ENCODE measurements at regions not wholly inside any gene's neighbourhood (a gene's known extent, or its start where the extent isn't known, plus 50 kb on each side); places are given as distances from the start of the nearest gene placed in this dataset.

- H3K27me3 ChIP-seq (ENCODE audit: control insufficient read depth, insufficient read depth, low read length) = no peaks in the 10 kb centered on the region
- H3K36me3 ChIP-seq (ENCODE audit: control insufficient read depth, insufficient read depth, low read length) = no peaks in the 10 kb centered on the region
- H3K9me3 ChIP-seq (ENCODE audit: control insufficient read depth, insufficient read depth, low read depth, low read length) = no peaks in the 10 kb centered on the region
- no peak overlapping the region for H2AFZ ChIP-seq (ENCODE audit: low read length)
- no peaks in the 10 kb centered on the region for H3K4me1 ChIP-seq (ENCODE audit: control insufficient read depth, extremely low read depth, insufficient read depth, low read length)
- no peaks in the 10 kb centered on the region for H3K79me2 ChIP-seq (ENCODE audit: control insufficient read depth, insufficient read depth, low read length)
- H3K9ac ChIP-seq (ENCODE audit: insufficient read depth, low read length) = no peak overlapping the region
- no peak overlapping the region for H3K4me3 ChIP-seq (replicated peaks in 1 of 4; ENCODE audit: control extremely low read depth in 1 of 4, insufficient read depth in 1 of 4, low read depth in 3 of 4, low read length in 4 of 4)
- H4K20me1 ChIP-seq (ENCODE audit: control insufficient read depth, extremely low read depth, insufficient read depth, low read length) = no peaks in the 10 kb centered on the region
- no peak overlapping the region for H3K4me2 ChIP-seq (ENCODE audit: extremely low read depth, insufficient read depth, low read length)
- peak; percentile 45 to 71 for DNase-seq (ENCODE audit: low read depth in 2 of 2)
- no peak for TF ChIP-seq CTCF (conservative IDR thresholded peaks at IDR 0.05 in 1 of 2, IDR thresholded peaks at IDR 0.05 in 1 of 2; ENCODE audit: low read depth in 1 of 2, low read length in 2 of 2)
- no peak for TF ChIP-seq EZH2 (IDR thresholded peaks at IDR 0.05; ENCODE audit: low read length, missing control alignments)
- H3K27ac ChIP-seq (ENCODE audit: insufficient read depth, low read length) = no peak overlapping the region
Measured at GRCh38 chr12:105978276-105978675, 160.5 kb downstream of the NUAK1 start.

GRCh38 chr12:105978686-105979085, 160.1 kb downstream of the NUAK1 start:
- Histone ChIP-seq H3K4me1 (ENCODE audit: control insufficient read depth, extremely low read depth, insufficient read depth, low read length) (no peaks in the 10 kb centered on the region), H3K79me2 (ENCODE audit: control insufficient read depth, insufficient read depth, low read length) (no peaks in the 10 kb centered on the region), H3K4me3 (replicated peaks in 1 of 4; ENCODE audit: control extremely low read depth in 1 of 4, insufficient read depth in 1 of 4, low read depth in 3 of 4, low read length in 4 of 4) (no peak overlapping the region), H4K20me1 (ENCODE audit: control insufficient read depth, extremely low read depth, insufficient read depth, low read length) (no peaks in the 10 kb centered on the region), H3K27me3 (ENCODE audit: control insufficient read depth, insufficient read depth, low read length) (no peaks in the 10 kb centered on the region), H2AFZ (ENCODE audit: low read length) (no peak overlapping the region), H3K27ac (ENCODE audit: insufficient read depth, low read length) (no peak overlapping the region), H3K9ac (ENCODE audit: insufficient read depth, low read length) (no peak overlapping the region), H3K9me3 (ENCODE audit: control insufficient read depth, insufficient read depth, low read depth, low read length) (no peaks in the 10 kb centered on the region), H3K36me3 (ENCODE audit: control insufficient read depth, insufficient read depth, low read length) (no peaks in the 10 kb centered on the region), H3K4me2 (ENCODE audit: extremely low read depth, insufficient read depth, low read length) (no peak overlapping the region)
- TF ChIP-seq EZH2 (IDR thresholded peaks at IDR 0.05; ENCODE audit: low read length, missing control alignments) (no peak), CTCF (conservative IDR thresholded peaks at IDR 0.05 in 1 of 2, IDR thresholded peaks at IDR 0.05 in 1 of 2; ENCODE audit: low read depth in 1 of 2, low read length in 2 of 2) (no peak)
- peak; percentile 66 to 68 for DNase-seq (ENCODE audit: low read depth in 2 of 2)

GRCh38 chr12:105980085-105980484, 158.7 kb downstream of the NUAK1 start:
- H3K9me3 ChIP-seq (ENCODE audit: control insufficient read depth, insufficient read depth, low read depth, low read length) = no peaks in the 10 kb centered on the region
- no peaks in the 10 kb centered on the region for H3K79me2 ChIP-seq (ENCODE audit: control insufficient read depth, insufficient read depth, low read length)
- H3K9ac ChIP-seq (ENCODE audit: insufficient read depth, low read length) = no peak overlapping the region
- DNase-seq (ENCODE audit: low read depth in 2 of 2) = peak in 1 of 2 donors; percentile 37
- TF ChIP-seq EZH2 (IDR thresholded peaks at IDR 0.05; ENCODE audit: low read length, missing control alignments) (no peak), CTCF (conservative IDR thresholded peaks at IDR 0.05 in 1 of 2, IDR thresholded peaks at IDR 0.05 in 1 of 2; ENCODE audit: low read depth in 1 of 2, low read length in 2 of 2) (no peak)
- no peaks in the 10 kb centered on the region for H3K27me3 ChIP-seq (ENCODE audit: control insufficient read depth, insufficient read depth, low read length)
- no peak overlapping the region for H3K4me2 ChIP-seq (ENCODE audit: extremely low read depth, insufficient read depth, low read length)
- no peak overlapping the region for H3K27ac ChIP-seq (ENCODE audit: insufficient read depth, low read length)
- H4K20me1 ChIP-seq (ENCODE audit: control insufficient read depth, extremely low read depth, insufficient read depth, low read length) = no peaks in the 10 kb centered on the region
- no peak overlapping the region for H3K4me3 ChIP-seq (replicated peaks in 1 of 4; ENCODE audit: control extremely low read depth in 1 of 4, insufficient read depth in 1 of 4, low read depth in 3 of 4, low read length in 4 of 4)
- no peak overlapping the region for H2AFZ ChIP-seq (ENCODE audit: low read length)
- H3K4me1 ChIP-seq (ENCODE audit: control insufficient read depth, extremely low read depth, insufficient read depth, low read length) = no peaks in the 10 kb centered on the region
- no peaks in the 10 kb centered on the region for H3K36me3 ChIP-seq (ENCODE audit: control insufficient read depth, insufficient read depth, low read length)

Data from fibroblast of lung (primary cell).